SH-SY5Y (cell line): ENCODE measurements at regions not wholly inside any gene's neighbourhood (a gene's known extent, or its start where the extent isn't known, plus 50 kb on each side); places are given as distances from the start of the nearest gene placed in this dataset.

Source experiments
- GATA2 ChIP-seq: IDR thresholded peaks from 2 replicates; pipeline ENCODE4 v1.6.1; 2011; ENCODE audit warnings: mild to moderate bottlenecking, low read depth, low read length
- GATA3 ChIP-seq: IDR thresholded peaks from 2 replicates; pipeline ENCODE4 v1.6.1; 2011; ENCODE audit warnings: low read depth, mild to moderate bottlenecking, low read length, moderate library complexity

GRCh38 chr11:47908198-47908597 is 60.0 kb upstream of the NUP160 start:
- TF ChIP-seq GATA3, result no peak
- no peak for TF ChIP-seq GATA2

GRCh38 chr11:47907499-47907898 is 59.3 kb upstream of the NUP160 start:
- TF ChIP-seq GATA2, result no peak
- no peak for TF ChIP-seq GATA3

GRCh38 chr11:47906066-47906465 is 57.9 kb upstream of the NUP160 start:
- TF ChIP-seq GATA2 (no peak), GATA3 (no peak)

- no peak for TF ChIP-seq GATA3
- no peak for TF ChIP-seq GATA2
Measured at GRCh38 chr11:47905358-47906059, 57.4 kb upstream of the NUP160 start.

GRCh38 chr11:47904808-47905207 is 56.7 kb upstream of the NUP160 start:
- TF ChIP-seq GATA2 (no peak), GATA3 (no peak)

GRCh38 chr11:47904048-47904447 is 55.9 kb upstream of the NUP160 start:
- no peak for TF ChIP-seq GATA2
- TF ChIP-seq GATA3, result no peak

- TF ChIP-seq GATA3 (no peak), GATA2 (no peak)
Measured at GRCh38 chr11:47899801-47900200, 51.7 kb upstream of the NUP160 start.
